ENCODE measurements at regions not wholly inside any gene's neighbourhood (a gene's known extent, or its start where the extent isn't known, plus 50 kb on each side); places are given as distances from the start of the nearest gene placed in this dataset.

DNA sequence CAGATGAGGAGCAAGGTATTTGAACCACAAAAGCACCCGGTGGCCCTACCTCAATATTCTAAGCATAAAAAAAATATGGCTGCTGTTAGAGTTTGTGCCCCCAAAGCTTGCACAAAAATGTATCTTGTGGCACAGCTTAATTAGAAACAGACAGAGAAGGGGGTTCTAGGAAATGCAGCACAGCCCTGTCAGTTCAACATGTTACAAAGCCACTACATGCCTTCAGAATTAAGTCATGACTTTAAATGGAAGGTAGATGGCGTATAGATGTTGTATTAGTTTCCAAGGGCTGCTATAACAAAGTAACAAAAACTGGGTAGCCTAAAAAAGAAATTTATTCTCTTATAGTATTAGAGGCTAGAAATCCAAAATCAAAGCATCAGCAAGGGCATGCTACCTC lies 703.8 kb downstream of the DIAPH3 start (continued):
- TF ChIP-seq, protein P1, sequence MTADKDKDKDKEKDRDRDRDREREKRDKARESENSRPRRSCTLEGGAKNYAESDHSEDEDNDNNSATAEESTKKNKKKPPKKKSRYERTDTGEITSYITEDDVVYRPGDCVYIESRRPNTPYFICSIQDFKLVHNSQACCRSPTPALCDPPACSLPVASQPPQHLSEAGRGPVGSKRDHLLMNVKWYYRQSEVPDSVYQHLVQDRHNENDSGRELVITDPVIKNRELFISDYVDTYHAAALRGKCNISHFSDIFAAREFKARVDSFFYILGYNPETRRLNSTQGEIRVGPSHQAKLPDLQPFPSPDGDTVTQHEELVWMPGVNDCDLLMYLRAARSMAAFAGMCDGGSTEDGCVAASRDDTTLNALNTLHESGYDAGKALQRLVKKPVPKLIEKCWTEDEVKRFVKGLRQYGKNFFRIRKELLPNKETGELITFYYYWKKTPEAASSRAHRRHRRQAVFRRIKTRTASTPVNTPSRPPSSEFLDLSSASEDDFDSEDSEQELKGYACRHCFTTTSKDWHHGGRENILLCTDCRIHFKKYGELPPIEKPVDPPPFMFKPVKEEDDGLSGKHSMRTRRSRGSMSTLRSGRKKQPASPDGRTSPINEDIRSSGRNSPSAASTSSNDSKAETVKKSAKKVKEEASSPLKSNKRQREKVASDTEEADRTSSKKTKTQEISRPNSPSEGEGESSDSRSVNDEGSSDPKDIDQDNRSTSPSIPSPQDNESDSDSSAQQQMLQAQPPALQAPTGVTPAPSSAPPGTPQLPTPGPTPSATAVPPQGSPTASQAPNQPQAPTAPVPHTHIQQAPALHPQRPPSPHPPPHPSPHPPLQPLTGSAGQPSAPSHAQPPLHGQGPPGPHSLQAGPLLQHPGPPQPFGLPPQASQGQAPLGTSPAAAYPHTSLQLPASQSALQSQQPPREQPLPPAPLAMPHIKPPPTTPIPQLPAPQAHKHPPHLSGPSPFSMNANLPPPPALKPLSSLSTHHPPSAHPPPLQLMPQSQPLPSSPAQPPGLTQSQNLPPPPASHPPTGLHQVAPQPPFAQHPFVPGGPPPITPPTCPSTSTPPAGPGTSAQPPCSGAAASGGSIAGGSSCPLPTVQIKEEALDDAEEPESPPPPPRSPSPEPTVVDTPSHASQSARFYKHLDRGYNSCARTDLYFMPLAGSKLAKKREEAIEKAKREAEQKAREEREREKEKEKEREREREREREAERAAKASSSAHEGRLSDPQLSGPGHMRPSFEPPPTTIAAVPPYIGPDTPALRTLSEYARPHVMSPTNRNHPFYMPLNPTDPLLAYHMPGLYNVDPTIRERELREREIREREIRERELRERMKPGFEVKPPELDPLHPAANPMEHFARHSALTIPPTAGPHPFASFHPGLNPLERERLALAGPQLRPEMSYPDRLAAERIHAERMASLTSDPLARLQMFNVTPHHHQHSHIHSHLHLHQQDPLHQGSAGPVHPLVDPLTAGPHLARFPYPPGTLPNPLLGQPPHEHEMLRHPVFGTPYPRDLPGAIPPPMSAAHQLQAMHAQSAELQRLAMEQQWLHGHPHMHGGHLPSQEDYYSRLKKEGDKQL (CRISPR knock-in tag; IDR thresholded peaks at IDR 0.05; ENCODE audit: low read depth): no peak
- TF ChIP-seq NFIC (IDR thresholded peaks at IDR 0.05; ENCODE audit: low read length): no peak

DNA sequence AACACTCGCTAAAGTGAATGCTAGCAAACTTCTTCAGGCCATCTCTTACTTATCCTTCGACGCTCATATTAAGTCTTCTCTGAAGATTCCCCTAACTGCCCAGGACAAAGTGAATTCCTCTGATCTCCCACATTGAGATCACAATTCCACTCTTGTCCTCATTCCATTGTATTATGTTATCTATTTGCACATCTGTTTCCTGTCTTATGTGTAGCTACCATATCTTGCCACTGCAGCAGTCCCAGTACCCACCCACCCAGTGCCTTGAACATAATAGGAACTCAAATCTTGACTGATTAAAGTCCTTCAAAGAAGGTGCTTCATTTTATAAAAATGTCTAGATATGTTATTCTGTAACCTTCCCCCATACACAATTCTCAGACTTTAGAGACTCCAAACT lies 702.3 kb downstream of the DIAPH3 start:
- Histone ChIP-seq H3K4me1 (ENCODE audit: insufficient read depth, low read length) (no peaks in the 10 kb centered on the region), H3K27me3 (ENCODE audit: control insufficient read depth in 1 of 2, insufficient read depth in 2 of 2, low read length in 2 of 2) (no peaks in the 10 kb centered on the region), H3K27ac (ENCODE audit: extremely low read length, insufficient read depth, low read length) (no peak overlapping the region), H2AFZ (ENCODE audit: low read length) (no peak overlapping the region), H4K20me1 (ENCODE audit: insufficient read depth, low read length) (no peaks in the 10 kb centered on the region), H3K4me2 (ENCODE audit: low read depth, low read length) (no peak overlapping the region), H3K4me3 (replicated peaks in 1 of 3; ENCODE audit: insufficient read depth in 1 of 3, low read depth in 2 of 3, low read length in 3 of 3) (no peak overlapping the region), H3K9ac (ENCODE audit: insufficient read depth, low read depth, low read length) (no peak overlapping the region), H3K9me3 (ENCODE audit: low read length) (no peaks in the 10 kb centered on the region), H3K79me2 (ENCODE audit: insufficient read depth, low read length) (no peaks in the 10 kb centered on the region), H3K36me3 (replicated peaks in 1 of 2; ENCODE audit: control insufficient read depth in 1 of 2, insufficient read depth in 2 of 2, low read length in 2 of 2) (no peaks in the 10 kb centered on the region)
- in situ Hi-C loops (cut with HindIII; ENCODE audit: extremely low pct_ligation_motif_present, low pct_unique_long_range_greater_than_20kb): no loop called here
- TF ChIP-seq, protein P2, sequence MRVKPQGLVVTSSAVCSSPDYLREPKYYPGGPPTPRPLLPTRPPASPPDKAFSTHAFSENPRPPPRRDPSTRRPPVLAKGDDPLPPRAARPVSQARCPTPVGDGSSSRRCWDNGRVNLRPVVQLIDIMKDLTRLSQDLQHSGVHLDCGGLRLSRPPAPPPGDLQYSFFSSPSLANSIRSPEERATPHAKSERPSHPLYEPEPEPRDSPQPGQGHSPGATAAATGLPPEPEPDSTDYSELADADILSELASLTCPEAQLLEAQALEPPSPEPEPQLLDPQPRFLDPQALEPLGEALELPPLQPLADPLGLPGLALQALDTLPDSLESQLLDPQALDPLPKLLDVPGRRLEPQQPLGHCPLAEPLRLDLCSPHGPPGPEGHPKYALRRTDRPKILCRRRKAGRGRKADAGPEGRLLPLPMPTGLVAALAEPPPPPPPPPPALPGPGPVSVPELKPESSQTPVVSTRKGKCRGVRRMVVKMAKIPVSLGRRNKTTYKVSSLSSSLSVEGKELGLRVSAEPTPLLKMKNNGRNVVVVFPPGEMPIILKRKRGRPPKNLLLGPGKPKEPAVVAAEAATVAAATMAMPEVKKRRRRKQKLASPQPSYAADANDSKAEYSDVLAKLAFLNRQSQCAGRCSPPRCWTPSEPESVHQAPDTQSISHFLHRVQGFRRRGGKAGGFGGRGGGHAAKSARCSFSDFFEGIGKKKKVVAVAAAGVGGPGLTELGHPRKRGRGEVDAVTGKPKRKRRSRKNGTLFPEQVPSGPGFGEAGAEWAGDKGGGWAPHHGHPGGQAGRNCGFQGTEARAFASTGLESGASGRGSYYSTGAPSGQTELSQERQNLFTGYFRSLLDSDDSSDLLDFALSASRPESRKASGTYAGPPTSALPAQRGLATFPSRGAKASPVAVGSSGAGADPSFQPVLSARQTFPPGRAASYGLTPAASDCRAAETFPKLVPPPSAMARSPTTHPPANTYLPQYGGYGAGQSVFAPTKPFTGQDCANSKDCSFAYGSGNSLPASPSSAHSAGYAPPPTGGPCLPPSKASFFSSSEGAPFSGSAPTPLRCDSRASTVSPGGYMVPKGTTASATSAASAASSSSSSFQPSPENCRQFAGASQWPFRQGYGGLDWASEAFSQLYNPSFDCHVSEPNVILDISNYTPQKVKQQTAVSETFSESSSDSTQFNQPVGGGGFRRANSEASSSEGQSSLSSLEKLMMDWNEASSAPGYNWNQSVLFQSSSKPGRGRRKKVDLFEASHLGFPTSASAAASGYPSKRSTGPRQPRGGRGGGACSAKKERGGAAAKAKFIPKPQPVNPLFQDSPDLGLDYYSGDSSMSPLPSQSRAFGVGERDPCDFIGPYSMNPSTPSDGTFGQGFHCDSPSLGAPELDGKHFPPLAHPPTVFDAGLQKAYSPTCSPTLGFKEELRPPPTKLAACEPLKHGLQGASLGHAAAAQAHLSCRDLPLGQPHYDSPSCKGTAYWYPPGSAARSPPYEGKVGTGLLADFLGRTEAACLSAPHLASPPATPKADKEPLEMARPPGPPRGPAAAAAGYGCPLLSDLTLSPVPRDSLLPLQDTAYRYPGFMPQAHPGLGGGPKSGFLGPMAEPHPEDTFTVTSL (CRISPR knock-in tag; IDR thresholded peaks at IDR 0.05; ENCODE audit: borderline replicate concordance): no peak
- no peak for TF ChIP-seq GATAD1 (CRISPR knock-in tag; IDR thresholded peaks at IDR 0.05)
- TF ChIP-seq ZNF24 (IDR thresholded peaks at IDR 0.05): no peak
- TF ChIP-seq, protein P3, sequence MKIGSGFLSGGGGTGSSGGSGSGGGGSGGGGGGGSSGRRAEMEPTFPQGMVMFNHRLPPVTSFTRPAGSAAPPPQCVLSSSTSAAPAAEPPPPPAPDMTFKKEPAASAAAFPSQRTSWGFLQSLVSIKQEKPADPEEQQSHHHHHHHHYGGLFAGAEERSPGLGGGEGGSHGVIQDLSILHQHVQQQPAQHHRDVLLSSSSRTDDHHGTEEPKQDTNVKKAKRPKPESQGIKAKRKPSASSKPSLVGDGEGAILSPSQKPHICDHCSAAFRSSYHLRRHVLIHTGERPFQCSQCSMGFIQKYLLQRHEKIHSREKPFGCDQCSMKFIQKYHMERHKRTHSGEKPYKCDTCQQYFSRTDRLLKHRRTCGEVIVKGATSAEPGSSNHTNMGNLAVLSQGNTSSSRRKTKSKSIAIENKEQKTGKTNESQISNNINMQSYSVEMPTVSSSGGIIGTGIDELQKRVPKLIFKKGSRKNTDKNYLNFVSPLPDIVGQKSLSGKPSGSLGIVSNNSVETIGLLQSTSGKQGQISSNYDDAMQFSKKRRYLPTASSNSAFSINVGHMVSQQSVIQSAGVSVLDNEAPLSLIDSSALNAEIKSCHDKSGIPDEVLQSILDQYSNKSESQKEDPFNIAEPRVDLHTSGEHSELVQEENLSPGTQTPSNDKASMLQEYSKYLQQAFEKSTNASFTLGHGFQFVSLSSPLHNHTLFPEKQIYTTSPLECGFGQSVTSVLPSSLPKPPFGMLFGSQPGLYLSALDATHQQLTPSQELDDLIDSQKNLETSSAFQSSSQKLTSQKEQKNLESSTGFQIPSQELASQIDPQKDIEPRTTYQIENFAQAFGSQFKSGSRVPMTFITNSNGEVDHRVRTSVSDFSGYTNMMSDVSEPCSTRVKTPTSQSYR (CRISPR knock-in tag; IDR thresholded peaks at IDR 0.05; ENCODE audit: borderline replicate concordance): no peak
- ChIA-PET CTCF (ENCODE audit: low intra/inter-chr PET ratio, low total read pairs) (no interaction called here), POLR2A (no interaction called here)
- no TSS peak for BruUV-seq (replicated peaks)
- WGBS (ENCODE audit: low lambda C conversion rate): 61% methylated on average over 3 of the region's 3 CpGs
- ATAC-seq (no peak), DNase-seq (ENCODE audit: low spot score) (no peak), FAIRE-seq (no peak)
- intact Hi-C loops (cut with micrococcal nuclease; ENCODE audit: unreplicated experiment): no loop called here

Data from HepG2 (cell line).